CD1c-positive myeloid dendritic cell (primary cell): ENCODE measurements at regions not wholly inside any gene's neighbourhood (a gene's known extent, or its start where the extent isn't known, plus 50 kb on each side); places are given as distances from the start of the nearest gene placed in this dataset.

Experiments
- DNase-seq: peaks from one replicate; pipeline ENCODE4 v3.0.0-alpha.2; 2016; ENCODE audit errors: extremely low spot score

GRCh38 chr22:49142891-49143290, 684.8 kb downstream of the BRD1 start:
- no peak for DNase-seq

- DNase-seq: no peak
These were observed 685.4 kb downstream of the BRD1 start for GRCh38 chr22:49142296-49142695.

- DNase-seq: no peak
These were observed 685.9 kb downstream of the BRD1 start for GRCh38 chr22:49141761-49142160.

GRCh38 chr22:49140911-49141665, 686.6 kb downstream of the BRD1 start:
- DNase-seq: no peak

- no peak for DNase-seq
These were observed 688.1 kb downstream of the BRD1 start for GRCh38 chr22:49139492-49140151.

GRCh38 chr22:49138250-49138790, 689.4 kb downstream of the BRD1 start:
- DNase-seq: no peak

GRCh38 chr22:49137206-49137840, 690.4 kb downstream of the BRD1 start:
- no peak for DNase-seq

- DNase-seq: no peak
These were observed 690.9 kb downstream of the BRD1 start for GRCh38 chr22:49136816-49137180.

- no peak for DNase-seq
These were observed 691.4 kb downstream of the BRD1 start for GRCh38 chr22:49136041-49136815.

- DNase-seq: no peak
These were observed 693.6 kb downstream of the BRD1 start for GRCh38 chr22:49134076-49134475.

- no peak for DNase-seq
These were observed 694.1 kb downstream of the BRD1 start for GRCh38 chr22:49133541-49133940.

GRCh38 chr22:49132009-49132408, 695.7 kb downstream of the BRD1 start:
- no peak for DNase-seq

GRCh38 chr22:49129736-49130135, 697.9 kb downstream of the BRD1 start:
- DNase-seq: no peak

- DNase-seq: no peak
These were observed 698.8 kb downstream of the BRD1 start for GRCh38 chr22:49128874-49129273.

GRCh38 chr22:49124608-49125007, 703.1 kb downstream of the BRD1 start:
- no peak for DNase-seq

GRCh38 chr22:49123621-49124192, 704.0 kb downstream of the BRD1 start:
- no peak for DNase-seq

GRCh38 chr22:49119551-49119952, 708.1 kb downstream of the BRD1 start:
- no peak for DNase-seq

- no peak for DNase-seq
These were observed 709.6 kb downstream of the BRD1 start for GRCh38 chr22:49118065-49118464.

- DNase-seq: no peak
These were observed 710.2 kb downstream of the BRD1 start for GRCh38 chr22:49117486-49117885.

GRCh38 chr22:49116486-49117120, 711.1 kb downstream of the BRD1 start:
- DNase-seq: no peak

- DNase-seq: no peak
These were observed 711.7 kb downstream of the BRD1 start for GRCh38 chr22:49116021-49116420.
